Bronchial epithelial cell (primary cell): ENCODE measurements at regions not wholly inside any gene's neighbourhood (a gene's known extent, or its start where the extent isn't known, plus 50 kb on each side); places are given as distances from the start of the nearest gene placed in this dataset.
A peak's percentile ranks its signal among the peaks of the same experiment; 100 is the strongest.

Source experiments
- DNase-seq: peaks from one replicate; pipeline ENCODE4 v3.0.0-alpha.2; 2010; ENCODE audit warnings: low read depth
- FAIRE-seq: peaks from 2 replicates; lab custom pipeline; 2011; peaks lifted over from hg19 to GRCh38; lab: Jason Lieb, UNC
- H3K27me3 ChIP-seq: 2 replicates; pipeline ENCODE4 v1.5.1; 2011; ENCODE audit warnings: low read length; ENCODE audit not compliant: control insufficient read depth, insufficient read depth
- H3K36me3 ChIP-seq: 2 replicates; pipeline ENCODE4 v1.5.1; 2011; ENCODE audit warnings: low read length; ENCODE audit not compliant: control insufficient read depth, insufficient read depth
- H3K4me3 ChIP-seq: 2 replicates; pipeline ENCODE4 v1.5.1; 2011; ENCODE audit warnings: mild to moderate bottlenecking, low read depth, low read length, control low read depth
- TF ChIP-seq, protein P1 (sequence below): IDR thresholded peaks from 2 replicates; pipeline ENCODE4 v1.5.1; 2011; ENCODE audit warnings: mild to moderate bottlenecking, moderate library complexity, low read length, control low read depth, inconsistent platforms; ENCODE audit not compliant: insufficient read depth, severe bottlenecking

DNA sequence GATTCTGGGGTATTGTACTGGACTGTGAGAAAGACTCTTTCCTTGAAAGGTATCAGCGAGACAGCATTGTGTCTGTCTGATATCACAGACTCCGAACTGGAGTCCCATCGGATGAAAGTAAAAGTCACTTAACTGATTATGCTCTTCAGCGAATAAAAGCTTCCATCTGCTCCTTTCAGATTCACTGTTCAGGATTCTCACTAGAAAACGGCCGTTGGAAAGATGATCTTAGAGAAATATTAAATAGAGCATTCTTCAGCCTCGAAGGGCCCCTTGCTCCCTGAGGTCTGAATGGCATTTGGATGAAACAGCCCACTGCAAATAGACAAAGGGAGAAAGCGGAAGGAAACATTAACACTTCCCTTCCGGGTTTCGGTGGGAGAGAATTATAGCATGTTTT is 416.2 kb upstream of the PRKX start:
- FAIRE-seq (no peak), DNase-seq (no peak)
- Histone ChIP-seq H3K4me3 (no peak overlapping the region), H3K27me3 (no peaks in the 10 kb centered on the region), H3K36me3 (no peaks in the 10 kb centered on the region)
- TF ChIP-seq, protein P1, sequence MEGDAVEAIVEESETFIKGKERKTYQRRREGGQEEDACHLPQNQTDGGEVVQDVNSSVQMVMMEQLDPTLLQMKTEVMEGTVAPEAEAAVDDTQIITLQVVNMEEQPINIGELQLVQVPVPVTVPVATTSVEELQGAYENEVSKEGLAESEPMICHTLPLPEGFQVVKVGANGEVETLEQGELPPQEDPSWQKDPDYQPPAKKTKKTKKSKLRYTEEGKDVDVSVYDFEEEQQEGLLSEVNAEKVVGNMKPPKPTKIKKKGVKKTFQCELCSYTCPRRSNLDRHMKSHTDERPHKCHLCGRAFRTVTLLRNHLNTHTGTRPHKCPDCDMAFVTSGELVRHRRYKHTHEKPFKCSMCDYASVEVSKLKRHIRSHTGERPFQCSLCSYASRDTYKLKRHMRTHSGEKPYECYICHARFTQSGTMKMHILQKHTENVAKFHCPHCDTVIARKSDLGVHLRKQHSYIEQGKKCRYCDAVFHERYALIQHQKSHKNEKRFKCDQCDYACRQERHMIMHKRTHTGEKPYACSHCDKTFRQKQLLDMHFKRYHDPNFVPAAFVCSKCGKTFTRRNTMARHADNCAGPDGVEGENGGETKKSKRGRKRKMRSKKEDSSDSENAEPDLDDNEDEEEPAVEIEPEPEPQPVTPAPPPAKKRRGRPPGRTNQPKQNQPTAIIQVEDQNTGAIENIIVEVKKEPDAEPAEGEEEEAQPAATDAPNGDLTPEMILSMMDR = no peak

DNA sequence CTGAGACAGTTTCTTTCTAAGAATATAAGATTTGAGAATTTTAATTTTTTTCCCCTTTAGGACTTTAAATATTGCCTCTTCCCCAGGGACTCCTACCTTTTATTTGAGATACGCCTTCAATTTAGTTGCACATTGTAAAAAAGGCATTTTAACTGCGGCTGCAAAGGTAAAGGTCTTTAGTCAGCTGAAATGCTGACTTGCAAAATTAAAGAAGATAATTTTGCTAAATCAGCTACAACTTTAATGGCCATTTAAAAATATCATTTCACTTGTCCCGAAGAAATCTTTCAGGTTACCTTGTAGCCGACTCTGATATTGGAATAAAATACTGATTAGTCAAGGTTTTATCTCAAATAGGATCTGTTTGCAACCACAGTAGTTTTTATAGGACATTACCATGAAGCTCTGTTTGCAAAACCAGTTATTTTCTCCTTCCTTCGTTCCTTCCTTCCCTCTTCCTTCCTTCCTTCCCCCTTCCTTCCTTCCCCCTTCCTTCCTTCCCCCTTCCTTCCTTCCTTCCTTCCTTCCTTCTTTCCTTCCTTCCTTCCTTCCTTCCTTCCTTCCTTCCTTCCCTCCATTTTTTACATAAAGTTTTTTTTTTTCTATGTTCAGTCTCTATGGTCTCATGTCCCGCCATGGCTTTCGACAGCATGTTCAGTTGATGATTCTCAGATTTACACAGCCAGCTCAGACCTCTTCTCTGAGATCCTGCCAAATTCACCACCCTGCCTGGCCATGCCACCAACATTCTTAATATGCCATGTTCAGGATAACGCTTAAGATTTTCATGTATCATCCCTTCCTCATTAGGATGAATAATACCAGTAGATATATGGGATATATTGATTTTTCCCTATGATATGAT is 405.4 kb upstream of the PRKX start:
- no peaks in the 10 kb centered on the region for H3K36me3 ChIP-seq

DNA sequence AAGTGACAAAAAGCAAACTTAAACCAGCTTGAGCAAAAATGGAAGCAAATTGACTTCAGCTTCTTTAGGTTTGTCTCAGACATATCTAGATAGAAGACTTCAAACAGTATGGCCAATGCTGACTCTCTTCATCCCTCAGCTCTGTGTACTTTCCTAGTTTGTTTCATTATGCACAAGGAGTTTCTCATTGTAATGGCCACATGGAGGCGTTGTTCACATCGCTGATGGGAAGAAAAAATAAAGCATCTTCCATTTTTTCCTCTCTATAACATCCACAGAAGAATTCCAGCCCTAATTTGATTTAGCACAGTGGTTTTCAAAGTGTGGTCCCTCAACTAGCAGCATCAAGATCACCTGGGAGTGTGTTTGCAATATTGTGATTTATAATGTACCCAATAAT is 397.5 kb upstream of the PRKX start:
- no peak overlapping the region for H3K4me3 ChIP-seq
- TF ChIP-seq, protein P1 = no peak
- no peak for FAIRE-seq
- H3K36me3 ChIP-seq = no peaks in the 10 kb centered on the region
- H3K27me3 ChIP-seq = no peaks in the 10 kb centered on the region
- no peak for DNase-seq

More for the DNA sequence above, 405.4 kb upstream of the PRKX start:
- FAIRE-seq (no peak), DNase-seq (no peak)
- Histone ChIP-seq H3K4me3 (no peak overlapping the region), H3K27me3 (no peaks in the 10 kb centered on the region)
- TF ChIP-seq, protein P1 = no peak

DNA sequence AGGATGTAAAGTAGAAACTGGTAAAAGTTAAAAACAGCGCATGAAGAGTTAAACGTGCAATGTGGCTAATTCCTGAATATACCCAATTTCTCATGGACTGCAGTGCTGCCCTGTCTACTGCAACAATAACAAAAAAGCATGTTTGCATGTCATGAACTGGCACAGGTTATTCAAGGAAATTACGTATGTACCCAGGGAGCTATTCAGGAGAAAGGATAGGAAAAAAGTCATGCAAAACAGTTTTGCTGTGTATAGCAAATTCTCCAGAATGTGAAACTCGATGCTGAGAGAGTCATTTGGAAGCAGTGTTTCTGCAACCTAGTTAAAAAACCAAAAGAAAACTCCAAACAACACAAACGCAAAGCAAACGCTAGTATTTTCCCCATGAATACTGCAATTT is 381.5 kb upstream of the PRKX start:
- Histone ChIP-seq H3K36me3 (no peaks in the 10 kb centered on the region), H3K4me3 (no peak overlapping the region), H3K27me3 (no peaks in the 10 kb centered on the region)
- no peak for FAIRE-seq
- TF ChIP-seq, protein P1 = no peak
- DNase-seq = no peak

DNA sequence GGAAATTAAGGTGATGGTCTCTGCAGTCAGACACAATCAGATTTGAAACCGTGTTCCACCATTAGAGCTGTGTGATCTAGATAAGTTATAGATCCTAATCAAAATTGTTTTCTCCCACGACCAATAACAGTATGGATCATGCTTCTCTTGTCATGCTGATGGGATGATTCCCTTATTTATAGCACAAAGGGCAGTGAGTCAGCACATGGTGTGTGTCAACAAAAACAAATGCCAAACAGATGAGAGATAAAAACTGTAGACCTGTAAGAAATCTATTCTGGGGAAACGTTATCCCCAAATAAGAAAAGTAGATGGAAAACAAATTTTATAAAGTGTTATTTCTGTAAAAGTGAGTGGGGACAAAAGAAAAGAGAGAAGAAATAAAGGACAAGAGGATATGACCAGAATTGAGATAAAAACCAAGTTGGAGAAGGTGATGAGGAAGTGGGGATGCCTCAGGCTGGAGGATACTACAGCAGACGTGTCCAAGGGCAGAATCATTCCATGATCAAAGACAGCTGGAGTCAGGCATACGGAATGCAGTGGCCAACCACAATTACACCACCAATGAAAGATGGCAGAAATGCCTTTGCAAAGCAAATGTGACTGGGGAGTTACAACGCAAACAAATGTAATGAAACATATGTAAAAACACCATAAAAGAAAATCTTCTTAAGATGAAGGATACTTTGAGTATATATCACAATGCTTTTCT is 377.8 kb upstream of the PRKX start:
- FAIRE-seq (no peak), DNase-seq (peak; percentile 20)
- H3K4me3 ChIP-seq = no peak overlapping the region
- no peaks in the 10 kb centered on the region for H3K27me3 ChIP-seq
- TF ChIP-seq, protein P1 = no peak
- no peaks in the 10 kb centered on the region for H3K36me3 ChIP-seq
